K562 (cell line): ENCODE measurements at regions not wholly inside any gene's neighbourhood (a gene's known extent, or its start where the extent isn't known, plus 50 kb on each side); places are given as distances from the start of the nearest gene placed in this dataset.

Experiments
- ATAC-seq: fragments of 200-7000 bp; cut with Tn5 transposase; 3 replicates; pipeline ENCODE4 v1.9.1; 2020; ENCODE audit warnings: moderate library complexity
- BruUV-seq: library from RNA; stranded (reverse); fragments of 400-500 nt; replicated peaks from 2 replicates; lab custom pipeline; 2021; lab: Mats Ljungman, UMichigan
- CTCF ChIA-PET: fragments of 300-600 bp; formaldehyde crosslinking; extraction: SDS; loops from one replicate; lab custom pipeline; 2021; ENCODE audit warnings: low intra/inter-chr PET ratio; lab: Yijun Ruan, JAX
- POLR2A ChIA-PET: fragments of 300-600, 350-650 bp; sonication (Branson Sonifier 250); formaldehyde crosslinking; extraction: SDS; loops from one replicate; lab custom pipeline; 2021; ENCODE audit warnings: antibody characterized with exemption, inconsistent platforms; lab: Yijun Ruan, JAX
- DNase-seq, 4 experiments: peaks; one replicate each; pipeline versions ENCODE4 v3.0.0 to v3.0.0-alpha.2; 2011 to 2018; ENCODE audit warnings: low spot score in 3 of 4, mixed read lengths in 3 of 4; ENCODE audit errors: extremely low read depth in 1 of 4
- FAIRE-seq: peaks from 2 replicates; lab custom pipeline; 2011; peaks lifted over from hg19 to GRCh38; lab: Jason Lieb, UNC
- H2AFZ ChIP-seq: 2 replicates; pipeline ENCODE4 v1.6.0; 2011; ENCODE audit warnings: low read depth, low read length, control low read depth, inconsistent platforms
- H3K27ac ChIP-seq: fragments of 200-600 bp; 3 replicates; pipeline ENCODE4 v1.8.0; 2011; ENCODE audit warnings: low read depth, mild to moderate bottlenecking, control low read depth, inconsistent platforms, low read length, moderate library complexity, mixed read lengths; ENCODE audit errors: extremely low read depth
- H3K27me3 ChIP-seq, 2 experiments: fragments of 300-600 bp in 1 of 2; 2 replicates in 1 of 2; 3 replicates in 1 of 2; pipeline versions ENCODE4 v1.6.0 to v1.8.0; 2011; ENCODE audit warnings: inconsistent platforms in 2 of 2, low read length in 2 of 2, mild to moderate bottlenecking in 1 of 2, mixed read lengths in 1 of 2, moderate library complexity in 1 of 2; ENCODE audit not compliant: control insufficient read depth in 2 of 2, insufficient read depth in 2 of 2
- H3K36me3 ChIP-seq: fragments of 300-600 bp; 3 replicates; pipeline ENCODE4 v1.8.0; 2011; ENCODE audit warnings: mild to moderate bottlenecking, low read length, inconsistent platforms; ENCODE audit not compliant: control insufficient read depth, insufficient read depth
- H3K4me1 ChIP-seq, 2 experiments: fragments of 200-600 bp in 1 of 2; replicated peaks in 1 of 2; 2 replicates in 1 of 2; 3 replicates in 1 of 2; pipeline versions ENCODE4 v1.5.1 to v1.8.0; 2011; ENCODE audit warnings: inconsistent platforms in 2 of 2, low read length in 2 of 2, mild to moderate bottlenecking in 1 of 2, mixed read lengths in 1 of 2, moderate library complexity in 1 of 2; ENCODE audit not compliant: control insufficient read depth in 2 of 2, insufficient read depth in 2 of 2
- H3K4me2 ChIP-seq: 2 replicates; pipeline ENCODE4 v1.6.1; 2011; ENCODE audit warnings: low read length, control low read depth, inconsistent platforms, mixed read lengths; ENCODE audit not compliant: insufficient read depth
- H3K4me3 ChIP-seq: fragments of 200-600 bp; sonication (generic), shearing (Covaris generic); 2 replicates; pipeline ENCODE4 v1.5.1; 2016; ENCODE audit warnings: control low read depth, inconsistent platforms
- H3K79me2 ChIP-seq: fragments of 200-600 bp; 3 replicates; pipeline ENCODE4 v1.8.0; 2011; ENCODE audit warnings: low read length, inconsistent platforms; ENCODE audit not compliant: control insufficient read depth, insufficient read depth
- H3K9ac ChIP-seq, 2 experiments: 2 replicates each; pipeline versions ENCODE4 v1.6.0 to v1.6.1; 2011; ENCODE audit warnings: low read depth in 2 of 2, low read length in 2 of 2, control low read depth in 1 of 2, inconsistent platforms in 1 of 2, mild to moderate bottlenecking in 1 of 2, mixed read lengths in 1 of 2; ENCODE audit not compliant: insufficient read depth in 1 of 2
- H3K9me1 ChIP-seq: one replicate; pipeline ENCODE4 v1.6.0; 2011; ENCODE audit warnings: inconsistent platforms, mild to moderate bottlenecking, low read length, moderate library complexity; ENCODE audit not compliant: control insufficient read depth, insufficient read depth
- H3K9me3 ChIP-seq: replicated peaks from 2 replicates; pipeline ENCODE4 v1.5.1; 2011; ENCODE audit warnings: low read depth, low read length, inconsistent platforms; ENCODE audit not compliant: control insufficient read depth, insufficient read depth
- H4K20me1 ChIP-seq: replicated peaks from 2 replicates; pipeline ENCODE4 v1.6.1; 2011; ENCODE audit warnings: low read length, inconsistent platforms, mixed read lengths; ENCODE audit not compliant: control insufficient read depth, insufficient read depth
- CXXC5 ChIP-seq: fragments of 250-450 bp; sonication (Bioruptor Pico); IDR thresholded peaks from 2 replicates; pipeline ENCODE4 v1.8.0; 2022; ENCODE audit warnings: inconsistent platforms, mild to moderate bottlenecking, moderate library complexity
- ESRRA ChIP-seq: fragments of 450-650 bp; IDR thresholded peaks from 2 replicates; pipeline ENCODE4 v1.6.1; 2014; ENCODE audit warnings: low read depth, mild to moderate bottlenecking, moderate library complexity, borderline replicate concordance
- ETV5 ChIP-seq: sonication (generic); formaldehyde crosslinking; IDR thresholded peaks from 2 replicates; pipeline ENCODE4 v1.4.0; 2020; ENCODE audit warnings: low read depth, mild to moderate bottlenecking, missing genetic modification reagents
- KDM1A ChIP-seq, 2 experiments: fragments of 450-650 bp; IDR thresholded peaks; 2 replicates each; pipeline ENCODE4 v1.6.1; 2016; ENCODE audit warnings: mild to moderate bottlenecking in 2 of 2
- RBM25 ChIP-seq: fragments of 200-400 bp; formaldehyde crosslinking; IDR thresholded peaks from 2 replicates; pipeline ENCODE4 v1.6.1; 2018; ENCODE audit warnings: low read length, low read depth, moderate library complexity; ENCODE audit not compliant: severe bottlenecking
- TCF3 ChIP-seq: sonication (generic); formaldehyde crosslinking; IDR thresholded peaks from 2 replicates; pipeline ENCODE4 v1.4.0; 2020; ENCODE audit warnings: mild to moderate bottlenecking, missing genetic modification reagents
- TEAD1 ChIP-seq, 2 experiments: fragments of 450-650 bp in 1 of 2; sonication (generic) in 1 of 2; formaldehyde crosslinking; IDR thresholded peaks; 2 replicates each; pipeline versions ENCODE4 v1.4.0 to v1.8.0; 2020 to 2022; ENCODE audit warnings: mild to moderate bottlenecking in 2 of 2, missing genetic modification reagents in 1 of 2
- ZNF263 ChIP-seq: sonication (generic); formaldehyde crosslinking; IDR thresholded peaks from 2 replicates; pipeline ENCODE4 v1.8.0; 2022; ENCODE audit warnings: mild to moderate bottlenecking, missing genetic modification reagents, borderline replicate concordance
- WGBS: fragments of 100-300 bp; shearing (Covaris generic); methylation state at CpG from one replicate; pipeline ENCODE4 v1.1.6; 2016; ENCODE audit warnings: low coverage, mixed read lengths; ENCODE audit not compliant: insufficient coverage; ENCODE audit errors: missing lambda C conversion rate; 5-methylcytosine and 5-hydroxymethylcytosine counted together
- in situ Hi-C: fragments of 300-500 bp; cut with MboI; formaldehyde crosslinking; loops from 4 replicates; pipeline ENCODE4 v1.15.0; 2018; ENCODE audit warnings: inconsistent platforms, mixed read lengths
- intact Hi-C: fragments of 100-400 bp; cut with micrococcal nuclease; formaldehyde crosslinking; loops from 2 replicates; pipeline ENCODE4 v1.14.2; 2022
- TF ChIP-seq, protein P1 (sequence below), 2 experiments: fragments of 450-650 bp; formaldehyde crosslinking in 1 of 2; IDR thresholded peaks; 2 replicates each; pipeline versions ENCODE4 v1.4.0 to v1.6.1; 2014 to 2020; ENCODE audit warnings: mild to moderate bottlenecking in 2 of 2, borderline replicate concordance in 1 of 2, low read depth in 1 of 2
- TF ChIP-seq, protein P2 (sequence below): fragments of 250-450 bp; sonication (Bioruptor Pico); IDR thresholded peaks from 2 replicates; pipeline ENCODE4 v1.8.0; 2022; ENCODE audit warnings: inconsistent platforms

DNA sequence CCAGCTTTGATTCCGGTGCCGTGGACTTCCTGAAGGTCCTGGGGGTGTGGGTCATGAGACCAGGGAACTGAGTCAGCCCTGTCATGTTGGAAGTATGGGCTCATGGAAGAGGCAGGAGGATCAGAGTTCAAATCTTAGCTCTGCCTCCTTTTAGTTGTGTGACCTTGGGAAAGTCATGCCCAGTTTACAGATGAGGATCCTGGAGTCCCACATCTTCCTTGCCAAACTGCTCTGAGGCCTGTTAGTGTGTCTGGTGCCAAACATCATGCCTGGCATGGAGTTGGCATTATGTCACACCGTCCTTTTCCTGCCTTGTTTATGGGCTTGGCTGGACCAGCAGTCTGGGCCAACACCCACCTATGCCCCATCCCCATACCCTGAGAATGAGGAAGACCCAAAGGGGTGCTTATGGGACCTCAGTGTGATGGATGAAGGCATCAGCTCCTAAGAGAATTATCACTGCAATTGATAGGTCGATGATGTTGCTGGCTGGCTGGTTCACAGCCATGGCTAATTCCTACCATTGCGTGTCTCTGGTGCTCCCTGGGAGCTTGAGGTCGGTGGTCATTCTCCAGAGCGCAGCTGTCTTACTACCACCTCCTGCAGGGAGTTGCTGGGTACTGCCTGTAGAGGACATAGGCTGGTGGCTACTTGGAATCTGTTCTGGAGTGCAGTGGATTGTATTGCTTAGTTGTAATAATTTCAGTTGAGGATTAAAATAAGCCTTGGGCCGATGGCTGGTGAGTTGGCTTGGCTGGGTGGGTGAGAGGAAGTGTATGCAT lies 140.5 kb upstream of the PITX1 start:
- Histone ChIP-seq H2AFZ (peak overlapping the region; percentile 29; the same call in 1 of the 2 replicates), H3K27ac (peak overlapping the region; percentile 67), H3K27me3 (no peaks in the 10 kb centered on the region), H3K4me3 (peak overlapping the region; percentile 16; the same call in 1 of the 2 replicates), H3K4me1 (peaks cover 27 to 39% of the 10 kb centered on the region in 2 experiments; a peak in 4 of 5 replicates), H4K20me1 (no peaks in the 10 kb centered on the region), H3K79me2 (peaks cover 7% of the 10 kb centered on the region; the same call in 1 of the 3 replicates), H3K9ac (peak overlapping the region in 1 of 2 experiments; percentile 47; a peak in 3 of 4 replicates), H3K4me2 (peak overlapping the region; percentile 71), H3K9me3 (no peaks in the 10 kb centered on the region), H3K9me1 (no peaks in the 10 kb centered on the region), H3K36me3 (no peaks in the 10 kb centered on the region)
- intact Hi-C loops (loop anchor here (1.0 kb wide), 1 partner anchor 115 kb away; no protein-coding TSS in a partner anchor), in situ Hi-C loops (no loop called here)
- WGBS = 48% methylated on average over 8 of the region's 8 CpGs
- CTCF ChIA-PET = no interaction called here
- peak; percentile 92 for FAIRE-seq
- POLR2A ChIA-PET = interaction anchor here (0.5 to 1.9 kb wide), 8 partner anchors 13 to 776 kb away, joined by 3 to 7 read pairs (median 3); no protein-coding TSS in a partner anchor
- BruUV-seq = TSS peak; percentile 79
- DNase-seq = peak; percentile 68 to 79 (median 74)
- peak; percentile 90 for ATAC-seq
- TF ChIP-seq, protein P1, sequence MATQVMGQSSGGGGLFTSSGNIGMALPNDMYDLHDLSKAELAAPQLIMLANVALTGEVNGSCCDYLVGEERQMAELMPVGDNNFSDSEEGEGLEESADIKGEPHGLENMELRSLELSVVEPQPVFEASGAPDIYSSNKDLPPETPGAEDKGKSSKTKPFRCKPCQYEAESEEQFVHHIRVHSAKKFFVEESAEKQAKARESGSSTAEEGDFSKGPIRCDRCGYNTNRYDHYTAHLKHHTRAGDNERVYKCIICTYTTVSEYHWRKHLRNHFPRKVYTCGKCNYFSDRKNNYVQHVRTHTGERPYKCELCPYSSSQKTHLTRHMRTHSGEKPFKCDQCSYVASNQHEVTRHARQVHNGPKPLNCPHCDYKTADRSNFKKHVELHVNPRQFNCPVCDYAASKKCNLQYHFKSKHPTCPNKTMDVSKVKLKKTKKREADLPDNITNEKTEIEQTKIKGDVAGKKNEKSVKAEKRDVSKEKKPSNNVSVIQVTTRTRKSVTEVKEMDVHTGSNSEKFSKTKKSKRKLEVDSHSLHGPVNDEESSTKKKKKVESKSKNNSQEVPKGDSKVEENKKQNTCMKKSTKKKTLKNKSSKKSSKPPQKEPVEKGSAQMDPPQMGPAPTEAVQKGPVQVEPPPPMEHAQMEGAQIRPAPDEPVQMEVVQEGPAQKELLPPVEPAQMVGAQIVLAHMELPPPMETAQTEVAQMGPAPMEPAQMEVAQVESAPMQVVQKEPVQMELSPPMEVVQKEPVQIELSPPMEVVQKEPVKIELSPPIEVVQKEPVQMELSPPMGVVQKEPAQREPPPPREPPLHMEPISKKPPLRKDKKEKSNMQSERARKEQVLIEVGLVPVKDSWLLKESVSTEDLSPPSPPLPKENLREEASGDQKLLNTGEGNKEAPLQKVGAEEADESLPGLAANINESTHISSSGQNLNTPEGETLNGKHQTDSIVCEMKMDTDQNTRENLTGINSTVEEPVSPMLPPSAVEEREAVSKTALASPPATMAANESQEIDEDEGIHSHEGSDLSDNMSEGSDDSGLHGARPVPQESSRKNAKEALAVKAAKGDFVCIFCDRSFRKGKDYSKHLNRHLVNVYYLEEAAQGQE (IDR thresholded peaks at IDR 0.05; ENCODE audit: borderline replicate concordance) = peak; percentile 71; the same call in 1 of the 2 replicates
- TF ChIP-seq, protein P1 (CRISPR knock-in tag; IDR thresholded peaks at IDR 0.05; ENCODE audit: low read depth) = no peak
- TF ChIP-seq KDM1A (IDR thresholded peaks at IDR 0.05) (peak in 1 of 2 experiments; percentile 52; a peak in 2 of 4 replicates), ETV5 (CRISPR knock-in tag) (0 out of 2 replicates have a peak, but pooled peaks have one; percentile 25), RBM25 (peak; percentile 17), ESRRA (peak; percentile 87), TEAD1 (CRISPR knock-in tag; IDR thresholded peaks at IDR 0.05) (peak; percentile 19 to 32; a peak in 1 of 4 replicates), ZNF263 (CRISPR knock-in tag) (peak; percentile 72; the same call in 1 of the 2 replicates), CXXC5 (peak; percentile 31; the same call in 1 of the 2 replicates), TCF3 (CRISPR knock-in tag) (peak; percentile 6; the same call in 1 of the 2 replicates)
- TF ChIP-seq, protein P2, sequence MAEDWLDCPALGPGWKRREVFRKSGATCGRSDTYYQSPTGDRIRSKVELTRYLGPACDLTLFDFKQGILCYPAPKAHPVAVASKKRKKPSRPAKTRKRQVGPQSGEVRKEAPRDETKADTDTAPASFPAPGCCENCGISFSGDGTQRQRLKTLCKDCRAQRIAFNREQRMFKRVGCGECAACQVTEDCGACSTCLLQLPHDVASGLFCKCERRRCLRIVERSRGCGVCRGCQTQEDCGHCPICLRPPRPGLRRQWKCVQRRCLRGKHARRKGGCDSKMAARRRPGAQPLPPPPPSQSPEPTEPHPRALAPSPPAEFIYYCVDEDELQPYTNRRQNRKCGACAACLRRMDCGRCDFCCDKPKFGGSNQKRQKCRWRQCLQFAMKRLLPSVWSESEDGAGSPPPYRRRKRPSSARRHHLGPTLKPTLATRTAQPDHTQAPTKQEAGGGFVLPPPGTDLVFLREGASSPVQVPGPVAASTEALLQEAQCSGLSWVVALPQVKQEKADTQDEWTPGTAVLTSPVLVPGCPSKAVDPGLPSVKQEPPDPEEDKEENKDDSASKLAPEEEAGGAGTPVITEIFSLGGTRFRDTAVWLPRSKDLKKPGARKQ (CRISPR knock-in tag) = no peak
